ENCODE measurements at regions not wholly inside any gene's neighbourhood (a gene's known extent, or its start where the extent isn't known, plus 50 kb on each side); places are given as distances from the start of the nearest gene placed in this dataset.

GRCh38 chr6:55017555-55018300, 156.6 kb upstream of the HCRTR2 start:
- no peak for ATAC-seq
- Histone ChIP-seq H3K27me3 (ENCODE audit: control insufficient read depth, insufficient read depth, low read length) (no peaks in the 10 kb centered on the region), H3K4me1 (ENCODE audit: control insufficient read depth, insufficient read depth, low read length) (no peaks in the 10 kb centered on the region), H3K4me3 (ENCODE audit: low read depth in 2 of 2, low read length in 2 of 2) (no peak overlapping the region), H3K27ac (ENCODE audit: low read length) (no peak overlapping the region), H3K36me3 (ENCODE audit: control insufficient read depth, insufficient read depth, low read length) (no peaks in the 10 kb centered on the region), H3K9me3 (ENCODE audit: control insufficient read depth, insufficient read depth, low read depth, low read length) (no peaks in the 10 kb centered on the region)
- ChIA-PET CTCF (no interaction called here), POLR2A (no interaction called here)
- intact Hi-C loops (cut with micrococcal nuclease; ENCODE audit: unreplicated experiment): no loop called here
- in situ Hi-C loops (cut with HindIII; ENCODE audit: low pct_unique_long_range_greater_than_20kb, low sequenced_read_pairs): no loop called here
- no peak for DNase-seq (ENCODE audit: low read depth, low spot score)
- BruUV-seq (replicated peaks): no TSS peak
- TF ChIP-seq, protein P1, sequence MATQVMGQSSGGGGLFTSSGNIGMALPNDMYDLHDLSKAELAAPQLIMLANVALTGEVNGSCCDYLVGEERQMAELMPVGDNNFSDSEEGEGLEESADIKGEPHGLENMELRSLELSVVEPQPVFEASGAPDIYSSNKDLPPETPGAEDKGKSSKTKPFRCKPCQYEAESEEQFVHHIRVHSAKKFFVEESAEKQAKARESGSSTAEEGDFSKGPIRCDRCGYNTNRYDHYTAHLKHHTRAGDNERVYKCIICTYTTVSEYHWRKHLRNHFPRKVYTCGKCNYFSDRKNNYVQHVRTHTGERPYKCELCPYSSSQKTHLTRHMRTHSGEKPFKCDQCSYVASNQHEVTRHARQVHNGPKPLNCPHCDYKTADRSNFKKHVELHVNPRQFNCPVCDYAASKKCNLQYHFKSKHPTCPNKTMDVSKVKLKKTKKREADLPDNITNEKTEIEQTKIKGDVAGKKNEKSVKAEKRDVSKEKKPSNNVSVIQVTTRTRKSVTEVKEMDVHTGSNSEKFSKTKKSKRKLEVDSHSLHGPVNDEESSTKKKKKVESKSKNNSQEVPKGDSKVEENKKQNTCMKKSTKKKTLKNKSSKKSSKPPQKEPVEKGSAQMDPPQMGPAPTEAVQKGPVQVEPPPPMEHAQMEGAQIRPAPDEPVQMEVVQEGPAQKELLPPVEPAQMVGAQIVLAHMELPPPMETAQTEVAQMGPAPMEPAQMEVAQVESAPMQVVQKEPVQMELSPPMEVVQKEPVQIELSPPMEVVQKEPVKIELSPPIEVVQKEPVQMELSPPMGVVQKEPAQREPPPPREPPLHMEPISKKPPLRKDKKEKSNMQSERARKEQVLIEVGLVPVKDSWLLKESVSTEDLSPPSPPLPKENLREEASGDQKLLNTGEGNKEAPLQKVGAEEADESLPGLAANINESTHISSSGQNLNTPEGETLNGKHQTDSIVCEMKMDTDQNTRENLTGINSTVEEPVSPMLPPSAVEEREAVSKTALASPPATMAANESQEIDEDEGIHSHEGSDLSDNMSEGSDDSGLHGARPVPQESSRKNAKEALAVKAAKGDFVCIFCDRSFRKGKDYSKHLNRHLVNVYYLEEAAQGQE (IDR thresholded peaks at IDR 0.05; ENCODE audit: insufficient read depth in 1 of 2, low read depth in 2 of 2, low read length in 1 of 2): no peak
- TF ChIP-seq POLR2AphosphoS5 (IDR thresholded peaks at IDR 0.05; ENCODE audit: low read depth, low read length): no peak
- no peak for TF ChIP-seq CTCF (IDR thresholded peaks at IDR 0.05)
- no peak for TF ChIP-seq SIN3A (IDR thresholded peaks at IDR 0.05; ENCODE audit: borderline replicate concordance, insufficient read depth, low read depth, low read length)
- TF ChIP-seq TCF7L2 (IDR thresholded peaks at IDR 0.05; ENCODE audit: low read depth, low read length): no peak

GRCh38 chr6:55019591-55019990, 154.7 kb upstream of the HCRTR2 start:
- DNase-seq (ENCODE audit: low read depth, low spot score) (no peak), ATAC-seq (no peak)
- in situ Hi-C loops (cut with HindIII; ENCODE audit: low pct_unique_long_range_greater_than_20kb, low sequenced_read_pairs) (no loop called here), intact Hi-C loops (cut with micrococcal nuclease; ENCODE audit: unreplicated experiment) (no loop called here)
- no peaks in the 10 kb centered on the region for H3K4me1 ChIP-seq (ENCODE audit: control insufficient read depth, insufficient read depth, low read length)
- no peaks in the 10 kb centered on the region for H3K27me3 ChIP-seq (ENCODE audit: control insufficient read depth, insufficient read depth, low read length)
- POLR2A ChIA-PET: no interaction called here
- no peak for TF ChIP-seq SIN3A (IDR thresholded peaks at IDR 0.05; ENCODE audit: borderline replicate concordance, insufficient read depth, low read depth, low read length)
- no peak for TF ChIP-seq TCF7L2 (IDR thresholded peaks at IDR 0.05; ENCODE audit: low read depth, low read length)
- no peak for TF ChIP-seq CTCF (IDR thresholded peaks at IDR 0.05)
- TF ChIP-seq, protein P1 (IDR thresholded peaks at IDR 0.05; ENCODE audit: insufficient read depth in 1 of 2, low read depth in 2 of 2, low read length in 1 of 2): no peak
- no peak for TF ChIP-seq POLR2AphosphoS5 (IDR thresholded peaks at IDR 0.05; ENCODE audit: low read depth, low read length)
- no peak overlapping the region for H3K27ac ChIP-seq (ENCODE audit: low read length)
- no peaks in the 10 kb centered on the region for H3K9me3 ChIP-seq (ENCODE audit: control insufficient read depth, insufficient read depth, low read depth, low read length)
- H3K36me3 ChIP-seq (ENCODE audit: control insufficient read depth, insufficient read depth, low read length): no peaks in the 10 kb centered on the region
- no peak overlapping the region for H3K4me3 ChIP-seq (ENCODE audit: low read depth in 2 of 2, low read length in 2 of 2)
- CTCF ChIA-PET: no interaction called here
- no TSS peak for BruUV-seq (replicated peaks)

All from Panc1 (cell line).